ENCODE measurements at regions not wholly inside any gene's neighbourhood (a gene's known extent, or its start where the extent isn't known, plus 50 kb on each side); places are given as distances from the start of the nearest gene placed in this dataset.

GRCh38 chr16:80040413-80040812, 439.9 kb upstream of the MAF start:
- Histone ChIP-seq H3K4me3 (no peak overlapping the region), H3K27me3 (no peaks in the 10 kb centered on the region), H3K27ac (no peak overlapping the region), H3K36me3 (no peaks in the 10 kb centered on the region), H3K9me3 (peaks cover 0 to 6% (median 0%) of the 10 kb centered on the region in 3 donors), H3K4me1 (peaks cover 0 to 6% (median 0%) of the 10 kb centered on the region in 3 donors)
- ATAC-seq: no peak
- TF ChIP-seq EP300 (IDR thresholded peaks at IDR 0.05) (no peak), CTCF (IDR thresholded peaks at IDR 0.05) (no peak), POLR2AphosphoS5 (IDR thresholded peaks at IDR 0.05) (no peak), POLR2A (IDR thresholded peaks at IDR 0.05) (no peak)

GRCh38 chr16:80039777-80040176, 439.2 kb upstream of the MAF start:
- peaks cover 0 to 5% (median 0%) of the 10 kb centered on the region in 3 donors for H3K4me1 ChIP-seq
- TF ChIP-seq POLR2AphosphoS5 (IDR thresholded peaks at IDR 0.05) (no peak), POLR2A (IDR thresholded peaks at IDR 0.05) (no peak), CTCF (IDR thresholded peaks at IDR 0.05) (no peak), EP300 (IDR thresholded peaks at IDR 0.05) (no peak)

GRCh38 chr16:80038566-80038965, 438.0 kb upstream of the MAF start:
- H3K36me3 ChIP-seq: no peaks in the 10 kb centered on the region
- H3K27ac ChIP-seq: no peak overlapping the region
- 70 to 76% methylated on average over 3 to 6 of the region's 6 CpGs for WGBS, 2 donors (ENCODE audit: low coverage in 1 of 2)
- no peaks in the 10 kb centered on the region for H3K27me3 ChIP-seq
- no peak overlapping the region for H3K4me3 ChIP-seq
- H3K4me1 ChIP-seq: peaks cover 0 to 5% (median 0%) of the 10 kb centered on the region in 3 donors
- no peak for TF ChIP-seq POLR2AphosphoS5 (IDR thresholded peaks at IDR 0.05)
- no peak for TF ChIP-seq POLR2A (IDR thresholded peaks at IDR 0.05)
- no peak for TF ChIP-seq CTCF (IDR thresholded peaks at IDR 0.05)
- TF ChIP-seq EP300 (IDR thresholded peaks at IDR 0.05): no peak
- H3K9me3 ChIP-seq: peaks cover 0 to 6% (median 0%) of the 10 kb centered on the region in 3 donors
- ATAC-seq: no peak

More at GRCh38 chr16:80039777-80040176, 439.2 kb upstream of the MAF start:
- no peak overlapping the region for H3K27ac ChIP-seq
- peaks cover 0 to 6% (median 0%) of the 10 kb centered on the region in 3 donors for H3K9me3 ChIP-seq
- no peaks in the 10 kb centered on the region for H3K36me3 ChIP-seq
- WGBS, 2 donors (ENCODE audit: low coverage in 1 of 2): 71 to 76% methylated on average over 1 to 2 of the region's 2 CpGs
- no peak for ATAC-seq
- no peak overlapping the region for H3K4me3 ChIP-seq
- no peaks in the 10 kb centered on the region for H3K27me3 ChIP-seq

- WGBS, 2 donors (ENCODE audit: low coverage in 1 of 2): 88 to 92% methylated on average over 6 to 7 of the region's 8 CpGs
- H3K4me3 ChIP-seq: no peak overlapping the region
- no peaks in the 10 kb centered on the region for H3K36me3 ChIP-seq
- no peak for ATAC-seq
- H3K4me1 ChIP-seq: no peaks in the 10 kb centered on the region
- TF ChIP-seq CTCF (IDR thresholded peaks at IDR 0.05) (no peak), EP300 (IDR thresholded peaks at IDR 0.05) (no peak), POLR2AphosphoS5 (IDR thresholded peaks at IDR 0.05) (no peak), POLR2A (IDR thresholded peaks at IDR 0.05) (no peak)
- no peak overlapping the region for H3K27ac ChIP-seq
- H3K9me3 ChIP-seq: peaks cover 0 to 6% (median 0%) of the 10 kb centered on the region in 3 donors
- no peaks in the 10 kb centered on the region for H3K27me3 ChIP-seq
These were observed 434.6 kb upstream of the MAF start for GRCh38 chr16:80034948-80035663.

GRCh38 chr16:80034469-80034826, 433.9 kb upstream of the MAF start:
- no peak for TF ChIP-seq EP300 (IDR thresholded peaks at IDR 0.05)
- TF ChIP-seq CTCF (IDR thresholded peaks at IDR 0.05): no peak
- no peak for TF ChIP-seq POLR2A (IDR thresholded peaks at IDR 0.05)
- TF ChIP-seq POLR2AphosphoS5 (IDR thresholded peaks at IDR 0.05): no peak
- no peaks in the 10 kb centered on the region for H3K27me3 ChIP-seq
- H3K4me1 ChIP-seq: no peaks in the 10 kb centered on the region
- H3K36me3 ChIP-seq: no peaks in the 10 kb centered on the region
- H3K4me3 ChIP-seq: no peak overlapping the region
- no peak overlapping the region for H3K27ac ChIP-seq
- no peak for ATAC-seq
- 87 to 90% methylated on average over 4 of the region's 4 CpGs for WGBS, 2 donors (ENCODE audit: low coverage in 1 of 2)
- H3K9me3 ChIP-seq: peaks cover 0 to 2% (median 0%) of the 10 kb centered on the region in 3 donors
